Thoracic aorta (tissue), 2 donors: ENCODE measurements at regions not wholly inside any gene's neighbourhood (a gene's known extent, or its start where the extent isn't known, plus 50 kb on each side); places are given as distances from the start of the nearest gene placed in this dataset.

ENCODE experiments used
- ATAC-seq: fragments of 150-250 bp; one replicate; pipeline ENCODE4 v1.8.0; 2017; ENCODE audit warnings: low read depth; ENCODE audit not compliant: insufficient number of reproducible peaks, low FRiP score
- DNase-seq: peaks from one replicate; pipeline ENCODE4 v3.0.0-alpha.2; 2020; ENCODE audit warnings: low spot score
- H3K27ac ChIP-seq, 2 donors: fragments of 200-600 bp; sonication (generic); 1 replicate in 1 of 2; 2 replicates in 1 of 2; pipeline ENCODE4 v1.5.1; 2016; ENCODE audit warnings: mild to moderate bottlenecking in 2 of 2, moderate library complexity in 2 of 2
- H3K27me3 ChIP-seq: fragments of 200-600 bp; sonication (generic); replicated peaks from 2 replicates; pipeline ENCODE4 v1.6.0; 2016; ENCODE audit warnings: mild to moderate bottlenecking; ENCODE audit not compliant: insufficient read depth
- H3K36me3 ChIP-seq: fragments of 200-600 bp; sonication (generic); one replicate; pipeline ENCODE4 v1.5.1; 2016
- H3K4me1 ChIP-seq, 2 donors: fragments of 200-600 bp; sonication (generic); 1 replicate in 1 of 2; 2 replicates in 1 of 2; pipeline versions ENCODE4 v1.5.1 to v1.6.0; 2016; ENCODE audit warnings: low read depth in 2 of 2, mild to moderate bottlenecking in 1 of 2; ENCODE audit not compliant: control insufficient read depth in 1 of 2
- H3K4me3 ChIP-seq: fragments of 200-600 bp; sonication (generic); 2 replicates; pipeline ENCODE4 v1.5.1; 2016; ENCODE audit warnings: mild to moderate bottlenecking
- H3K9me3 ChIP-seq: fragments of 200-600 bp; sonication (generic); 2 replicates; pipeline ENCODE4 v1.5.1; 2016
- CTCF ChIP-seq: fragments of 200-600 bp; sonication (generic); IDR thresholded peaks from one replicate; pipeline ENCODE4 v1.5.1; 2019; ENCODE audit warnings: antibody characterized with exemption

- Histone ChIP-seq H3K9me3 (peaks cover under 1% of the 10 kb centered on the region), H3K27me3 (no peaks in the 10 kb centered on the region), H3K4me1 (no peaks in the 10 kb centered on the region), H3K27ac (no peak overlapping the region), H3K36me3 (no peaks in the 10 kb centered on the region), H3K4me3 (no peak overlapping the region)
- ATAC-seq (no peak), DNase-seq (no peak)
- no peak for TF ChIP-seq CTCF
Observed at GRCh38 chr12:124241776-124242528, 52.9 kb upstream of the RFLNA start.

GRCh38 chr12:124242529-124243065 lies 52.3 kb upstream of the RFLNA start:
- DNase-seq (no peak), ATAC-seq (no peak)
- Histone ChIP-seq H3K4me1 (no peaks in the 10 kb centered on the region), H3K4me3 (no peak overlapping the region), H3K9me3 (peaks cover 7% of the 10 kb centered on the region), H3K27ac (no peak overlapping the region), H3K27me3 (no peaks in the 10 kb centered on the region), H3K36me3 (no peaks in the 10 kb centered on the region)
- no peak for TF ChIP-seq CTCF

GRCh38 chr12:124243936-124244335 lies 51.0 kb upstream of the RFLNA start:
- no peak overlapping the region for H3K4me3 ChIP-seq
- no peak for TF ChIP-seq CTCF
- H3K27ac ChIP-seq, result no peak overlapping the region
- DNase-seq, result no peak
- H3K9me3 ChIP-seq, result peaks cover 7% of the 10 kb centered on the region
- no peaks in the 10 kb centered on the region for H3K27me3 ChIP-seq
- no peak for ATAC-seq
- no peaks in the 10 kb centered on the region for H3K36me3 ChIP-seq
- no peaks in the 10 kb centered on the region for H3K4me1 ChIP-seq
